ENCODE measurements at regions not wholly inside any gene's neighbourhood (a gene's known extent, or its start where the extent isn't known, plus 50 kb on each side); places are given as distances from the start of the nearest gene placed in this dataset.

- TF ChIP-seq POLR2AphosphoS5 (IDR thresholded peaks at IDR 0.05) = no peak
- TF ChIP-seq CTCF (IDR thresholded peaks at IDR 0.05) = no peak
These were observed 127.4 kb upstream of the ANO5 start for GRCh38 chr11:22065472-22065871.
